ENCODE measurements at regions not wholly inside any gene's neighbourhood (a gene's known extent, or its start where the extent isn't known, plus 50 kb on each side); places are given as distances from the start of the nearest gene placed in this dataset.

DNA sequence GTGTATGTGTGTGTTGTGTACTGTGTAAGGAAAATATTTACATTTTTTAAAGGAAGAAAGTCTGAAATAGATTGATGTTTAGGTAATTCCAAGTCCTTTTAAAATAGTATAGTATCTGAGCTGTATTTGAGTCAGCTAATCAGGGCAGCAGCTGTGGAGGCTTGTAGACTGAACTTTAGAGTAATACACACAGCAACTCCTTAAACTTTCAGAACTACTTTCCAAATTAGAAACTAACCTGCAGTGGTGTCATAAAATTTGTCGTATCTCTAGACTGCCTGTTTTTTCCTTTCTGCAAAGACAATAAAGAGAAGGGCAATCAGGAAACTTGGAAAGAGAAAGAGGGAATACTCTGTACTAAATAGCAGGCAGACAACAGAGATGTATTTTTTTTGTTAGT, 391.0 kb upstream of the AZI2 start:
- TF ChIP-seq, protein P1, sequence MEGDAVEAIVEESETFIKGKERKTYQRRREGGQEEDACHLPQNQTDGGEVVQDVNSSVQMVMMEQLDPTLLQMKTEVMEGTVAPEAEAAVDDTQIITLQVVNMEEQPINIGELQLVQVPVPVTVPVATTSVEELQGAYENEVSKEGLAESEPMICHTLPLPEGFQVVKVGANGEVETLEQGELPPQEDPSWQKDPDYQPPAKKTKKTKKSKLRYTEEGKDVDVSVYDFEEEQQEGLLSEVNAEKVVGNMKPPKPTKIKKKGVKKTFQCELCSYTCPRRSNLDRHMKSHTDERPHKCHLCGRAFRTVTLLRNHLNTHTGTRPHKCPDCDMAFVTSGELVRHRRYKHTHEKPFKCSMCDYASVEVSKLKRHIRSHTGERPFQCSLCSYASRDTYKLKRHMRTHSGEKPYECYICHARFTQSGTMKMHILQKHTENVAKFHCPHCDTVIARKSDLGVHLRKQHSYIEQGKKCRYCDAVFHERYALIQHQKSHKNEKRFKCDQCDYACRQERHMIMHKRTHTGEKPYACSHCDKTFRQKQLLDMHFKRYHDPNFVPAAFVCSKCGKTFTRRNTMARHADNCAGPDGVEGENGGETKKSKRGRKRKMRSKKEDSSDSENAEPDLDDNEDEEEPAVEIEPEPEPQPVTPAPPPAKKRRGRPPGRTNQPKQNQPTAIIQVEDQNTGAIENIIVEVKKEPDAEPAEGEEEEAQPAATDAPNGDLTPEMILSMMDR (IDR thresholded peaks at IDR 0.05) = no peak

DNA sequence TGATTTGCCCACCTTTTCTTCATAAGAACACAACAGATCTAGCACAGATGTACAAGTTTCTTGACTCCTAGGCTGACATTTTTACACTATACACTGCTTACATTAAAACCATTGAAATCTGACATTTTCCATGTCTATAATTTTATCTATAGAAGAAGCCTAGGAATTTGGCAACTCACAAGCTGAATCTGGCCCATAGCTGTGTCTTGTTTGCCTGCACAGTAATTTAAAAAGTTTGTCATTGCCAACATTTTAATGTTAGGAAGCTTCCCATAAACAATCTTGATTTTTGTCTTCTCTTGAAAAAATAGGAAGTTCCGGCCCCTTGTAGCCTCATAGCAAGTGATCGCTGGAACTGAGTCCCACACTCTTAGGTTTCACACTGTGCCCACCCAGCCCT, 394.6 kb upstream of the AZI2 start:
- TF ChIP-seq, protein P1 (IDR thresholded peaks at IDR 0.05) = no peak

DNA sequence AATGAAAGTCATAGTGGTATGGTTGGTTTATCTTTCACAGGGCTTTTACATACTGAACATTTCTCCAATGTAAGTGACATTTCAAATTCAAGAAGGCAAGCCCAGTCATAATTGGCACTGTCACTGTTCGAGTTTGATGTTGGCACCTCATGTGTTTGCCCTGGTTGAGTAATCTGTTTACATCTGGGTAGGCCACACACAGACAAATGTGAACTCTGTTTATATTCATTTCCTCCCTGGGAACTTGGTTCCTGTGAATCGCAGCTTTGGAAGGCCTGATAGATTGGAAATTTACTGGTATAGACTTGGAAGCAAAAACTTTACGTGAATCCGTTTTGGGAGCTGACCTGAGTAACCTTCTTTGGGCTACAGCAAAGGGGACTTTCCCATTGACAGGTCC, 395.2 kb upstream of the AZI2 start:
- TF ChIP-seq, protein P1 (IDR thresholded peaks at IDR 0.05) = no peak

DNA sequence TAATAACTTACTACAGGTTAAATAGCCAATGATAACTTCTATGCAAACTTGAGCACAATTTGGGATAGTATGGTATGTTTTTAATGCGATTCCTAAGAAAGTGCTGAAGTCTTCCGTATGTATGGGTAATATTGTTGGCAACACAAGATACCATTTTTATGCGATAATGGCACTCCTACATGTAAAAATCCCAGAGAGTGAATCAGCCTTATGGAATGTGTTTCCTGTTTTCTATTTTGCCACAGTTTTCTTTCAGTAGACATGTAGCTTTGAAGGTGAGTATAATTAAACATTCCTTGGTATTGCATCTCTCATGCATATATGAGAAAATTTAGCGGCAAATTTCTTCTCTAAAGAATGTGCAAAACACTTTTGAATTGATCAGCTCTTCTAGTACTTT, 396.8 kb upstream of the AZI2 start:
- TF ChIP-seq, protein P1 (IDR thresholded peaks at IDR 0.05) = no peak

DNA sequence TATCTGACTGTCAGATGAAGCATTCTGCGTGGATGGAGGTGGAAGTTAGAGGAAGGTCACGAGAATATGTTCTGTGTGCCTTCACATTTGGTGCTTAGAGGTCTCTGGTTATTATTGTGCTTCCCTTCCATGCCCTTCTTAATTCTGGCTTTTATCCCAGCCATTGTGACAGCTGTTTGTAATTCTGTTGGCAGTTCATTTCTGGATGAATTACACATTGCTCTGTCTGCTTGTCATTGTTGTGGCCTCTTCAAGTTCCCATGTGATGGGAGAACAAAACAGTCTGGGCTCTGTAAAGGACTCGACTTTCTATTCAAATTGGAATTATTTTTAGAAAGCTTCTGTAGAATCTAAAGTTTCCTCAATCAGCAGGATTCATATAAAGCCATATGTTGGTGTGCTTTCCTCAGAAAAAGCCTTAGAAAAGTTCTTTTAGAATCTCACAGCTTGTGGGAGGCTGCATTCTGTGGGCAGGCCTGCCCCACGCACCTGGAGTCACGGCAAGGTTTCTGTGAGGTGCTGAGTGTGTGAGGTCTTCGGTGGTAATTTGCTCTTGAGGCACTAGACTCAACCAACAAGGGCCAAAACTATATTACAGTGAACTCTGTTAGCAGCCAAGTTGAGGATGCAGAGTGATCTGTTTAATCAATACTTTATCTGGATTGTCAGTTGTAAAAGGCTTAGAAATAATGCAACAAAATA, 397.4 kb upstream of the AZI2 start:
- TF ChIP-seq, protein P1 (IDR thresholded peaks at IDR 0.05) = no peak

DNA sequence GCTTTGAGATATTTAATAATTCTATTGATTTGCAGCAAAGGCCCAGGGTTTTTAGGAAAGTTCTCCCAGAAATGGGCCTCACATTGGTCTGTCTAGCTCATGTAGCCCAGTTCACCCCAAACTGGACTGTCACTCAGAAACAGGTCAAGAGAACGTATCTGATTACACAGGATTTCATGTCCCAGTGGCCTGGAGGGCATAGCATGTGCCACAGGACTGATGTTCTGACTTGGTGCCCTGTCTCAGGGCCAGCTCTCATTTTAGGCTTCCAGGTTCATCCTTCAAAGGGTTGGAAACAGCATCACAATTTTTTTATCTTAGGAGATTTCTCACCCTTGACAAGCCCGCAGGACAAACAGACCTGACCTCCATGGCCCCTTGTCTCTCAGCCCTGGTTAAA, 398.4 kb upstream of the AZI2 start:
- TF ChIP-seq, protein P1 (IDR thresholded peaks at IDR 0.05) = no peak

DNA sequence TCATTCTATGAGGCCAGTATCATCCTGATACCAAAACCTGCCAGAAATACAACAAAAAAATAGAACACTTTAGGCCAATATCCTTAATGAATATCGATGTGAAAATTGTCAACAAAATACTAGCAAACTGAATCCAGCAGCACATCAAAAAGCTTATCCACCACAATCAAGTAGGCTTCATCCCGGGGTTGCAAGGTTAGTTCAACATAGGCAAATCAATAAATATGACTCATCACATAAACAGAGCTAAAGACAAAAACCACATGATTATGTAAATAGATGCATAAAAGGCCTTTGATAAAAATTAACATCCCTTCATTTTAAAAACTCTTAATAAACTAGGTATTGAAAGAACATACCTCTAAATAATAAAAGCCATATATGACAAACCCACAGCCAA, 403.2 kb upstream of the AZI2 start:
- TF ChIP-seq, protein P1 (IDR thresholded peaks at IDR 0.05) = no peak

DNA sequence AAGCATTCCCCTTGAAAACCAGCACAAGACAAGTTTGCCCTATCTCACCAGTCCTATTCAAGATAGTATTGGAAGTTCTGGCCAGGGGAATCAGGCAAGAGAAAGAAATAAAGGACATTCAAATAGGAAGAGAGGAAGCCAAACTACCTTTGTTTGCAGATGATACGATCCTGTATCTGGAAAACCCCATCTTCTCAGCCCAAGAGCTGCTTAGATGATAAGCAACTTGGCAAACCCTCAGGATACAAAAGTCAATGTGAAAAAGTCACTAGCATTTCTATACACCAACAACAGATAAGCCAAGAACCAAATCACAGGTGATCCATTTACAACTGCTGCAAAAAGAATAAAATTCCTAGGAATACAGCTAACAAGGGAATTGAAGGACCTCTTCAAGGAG, 403.7 kb upstream of the AZI2 start:
- TF ChIP-seq, protein P1 (IDR thresholded peaks at IDR 0.05) = no peak

Data from LNCAP (cell line).